Right atrium auricular region (tissue), 2 donors: ENCODE measurements at regions not wholly inside any gene's neighbourhood (a gene's known extent, or its start where the extent isn't known, plus 50 kb on each side); places are given as distances from the start of the nearest gene placed in this dataset.

Experiments
- DNase-seq: peaks from one replicate; pipeline ENCODE4 v3.0.0-alpha.2; 2019; ENCODE audit warnings: low spot score
- H3K27ac ChIP-seq, 2 donors: fragments of 200-600 bp; sonication (generic); 1 replicate in 1 of 2; 2 replicates in 1 of 2; pipeline ENCODE4 v1.5.1; 2016 to 2019
- H3K27me3 ChIP-seq, 2 donors: fragments of 200-600 bp; sonication (generic); one replicate each; pipeline versions ENCODE4 v1.5.1 to v1.6.0; 2017 to 2019
- H3K36me3 ChIP-seq: fragments of 200-600 bp; sonication (generic); one replicate; pipeline ENCODE4 v1.5.1; 2016
- H3K4me1 ChIP-seq, 2 donors: fragments of 200-600 bp; sonication (generic); one replicate each; pipeline versions ENCODE4 v1.5.1 to v1.6.0; 2017 to 2019
- H3K4me3 ChIP-seq, 2 donors: fragments of 200-600 bp; sonication (generic); 1 replicate in 1 of 2; 2 replicates in 1 of 2; pipeline ENCODE4 v1.5.1; 2017 to 2019; ENCODE audit warnings: mild to moderate bottlenecking in 1 of 2, moderate library complexity in 1 of 2
- H3K9me3 ChIP-seq, 2 donors: fragments of 200-600 bp; sonication (generic); one replicate each; pipeline ENCODE4 v1.5.1; 2019
- TF ChIP-seq, protein P1 (sequence below), 2 donors: fragments of 200-600 bp; sonication (generic); IDR thresholded peaks; one replicate each; pipeline ENCODE4 v1.5.1; 2019; ENCODE audit warnings: antibody characterized with exemption in 2 of 2

DNA sequence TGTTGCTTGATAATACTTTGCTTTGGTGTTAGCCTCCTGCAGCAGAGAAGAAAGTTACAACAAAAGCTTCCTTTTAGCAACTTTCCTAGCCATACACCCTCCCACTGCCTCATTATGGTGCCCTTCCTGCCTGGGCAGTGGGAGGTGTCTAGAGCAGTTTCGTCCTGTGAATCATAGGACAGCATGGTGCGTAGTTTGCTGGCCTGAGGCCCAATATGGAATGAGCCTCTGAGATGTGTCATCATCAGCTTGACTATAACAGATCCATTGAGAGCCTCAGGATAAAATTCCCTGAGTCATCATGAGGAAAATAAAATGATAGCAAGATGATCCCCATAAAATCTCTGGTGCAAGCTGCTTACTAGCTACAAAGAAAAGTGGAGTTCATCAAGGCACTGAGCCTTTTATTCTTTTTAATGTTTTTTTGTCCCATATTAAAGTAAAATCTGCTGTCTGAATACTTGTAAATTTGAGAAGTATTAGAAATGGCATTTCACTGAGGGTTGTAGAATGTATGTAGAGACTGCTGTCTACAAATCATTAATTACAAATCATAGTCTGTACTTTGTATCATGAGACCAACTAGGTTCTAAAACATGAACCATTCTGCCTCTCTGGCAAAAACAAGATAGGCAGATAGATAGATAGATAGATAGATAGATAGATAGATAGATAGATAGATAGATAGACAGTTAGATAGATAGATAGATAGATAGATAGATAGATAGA lies 303.0 kb upstream of the PDE4D start:
- H3K27me3 ChIP-seq: no peaks in the 10 kb centered on the region
- DNase-seq: no peak
- no peak overlapping the region for H3K4me3 ChIP-seq
- no peaks in the 10 kb centered on the region for H3K36me3 ChIP-seq
- no peaks in the 10 kb centered on the region for H3K4me1 ChIP-seq
- TF ChIP-seq, protein P1, sequence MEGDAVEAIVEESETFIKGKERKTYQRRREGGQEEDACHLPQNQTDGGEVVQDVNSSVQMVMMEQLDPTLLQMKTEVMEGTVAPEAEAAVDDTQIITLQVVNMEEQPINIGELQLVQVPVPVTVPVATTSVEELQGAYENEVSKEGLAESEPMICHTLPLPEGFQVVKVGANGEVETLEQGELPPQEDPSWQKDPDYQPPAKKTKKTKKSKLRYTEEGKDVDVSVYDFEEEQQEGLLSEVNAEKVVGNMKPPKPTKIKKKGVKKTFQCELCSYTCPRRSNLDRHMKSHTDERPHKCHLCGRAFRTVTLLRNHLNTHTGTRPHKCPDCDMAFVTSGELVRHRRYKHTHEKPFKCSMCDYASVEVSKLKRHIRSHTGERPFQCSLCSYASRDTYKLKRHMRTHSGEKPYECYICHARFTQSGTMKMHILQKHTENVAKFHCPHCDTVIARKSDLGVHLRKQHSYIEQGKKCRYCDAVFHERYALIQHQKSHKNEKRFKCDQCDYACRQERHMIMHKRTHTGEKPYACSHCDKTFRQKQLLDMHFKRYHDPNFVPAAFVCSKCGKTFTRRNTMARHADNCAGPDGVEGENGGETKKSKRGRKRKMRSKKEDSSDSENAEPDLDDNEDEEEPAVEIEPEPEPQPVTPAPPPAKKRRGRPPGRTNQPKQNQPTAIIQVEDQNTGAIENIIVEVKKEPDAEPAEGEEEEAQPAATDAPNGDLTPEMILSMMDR (IDR thresholded peaks at IDR 0.05): no peak
- no peak overlapping the region for H3K27ac ChIP-seq
- no peaks in the 10 kb centered on the region for H3K9me3 ChIP-seq

DNA sequence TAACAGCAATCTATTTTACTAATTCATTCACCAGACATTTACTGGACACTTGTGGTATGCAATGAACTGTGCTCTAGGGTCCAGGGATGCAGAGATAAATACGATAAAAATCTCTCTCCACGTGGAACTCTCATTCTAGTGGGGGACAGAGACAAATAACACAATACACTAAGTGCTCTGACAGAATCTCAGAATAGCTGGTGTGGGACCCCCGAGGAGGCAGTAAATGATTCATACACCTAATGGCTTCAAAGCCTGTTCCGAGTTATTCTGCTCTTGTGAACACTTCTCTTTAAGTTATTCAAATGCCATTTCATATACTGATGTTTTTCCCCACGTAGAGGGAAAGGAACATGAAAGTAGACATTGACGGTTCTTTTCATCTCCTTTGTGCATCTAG lies 302.0 kb upstream of the PDE4D start:
- Histone ChIP-seq H3K27me3 (no peaks in the 10 kb centered on the region), H3K9me3 (no peaks in the 10 kb centered on the region), H3K4me3 (no peak overlapping the region), H3K27ac (no peak overlapping the region), H3K36me3 (no peaks in the 10 kb centered on the region), H3K4me1 (no peaks in the 10 kb centered on the region)
- TF ChIP-seq, protein P1 (IDR thresholded peaks at IDR 0.05): no peak
- DNase-seq: no peak

DNA sequence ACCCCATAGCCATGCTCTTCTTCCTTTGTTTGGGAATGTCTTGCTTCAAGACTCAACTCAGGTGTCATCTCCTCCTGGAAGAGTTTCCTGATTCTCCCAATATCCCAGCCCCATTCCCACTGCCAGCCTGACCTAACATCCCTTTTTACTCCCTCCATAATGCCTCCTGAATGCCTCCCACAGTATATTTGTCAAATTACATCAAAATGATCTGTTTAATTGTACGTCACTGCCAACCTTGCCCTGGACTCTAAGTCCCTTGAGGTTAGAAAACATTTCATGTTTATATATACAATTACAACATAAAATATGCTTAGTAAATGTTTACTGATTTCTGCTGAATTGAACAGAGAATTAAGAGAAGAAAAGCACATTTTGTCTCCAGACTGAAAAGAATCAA lies 301.6 kb upstream of the PDE4D start:
- Histone ChIP-seq H3K27ac (no peak overlapping the region), H3K36me3 (no peaks in the 10 kb centered on the region), H3K27me3 (no peaks in the 10 kb centered on the region), H3K4me1 (no peaks in the 10 kb centered on the region), H3K4me3 (no peak overlapping the region), H3K9me3 (no peaks in the 10 kb centered on the region)
- no peak for DNase-seq
- TF ChIP-seq, protein P1 (IDR thresholded peaks at IDR 0.05): no peak

DNA sequence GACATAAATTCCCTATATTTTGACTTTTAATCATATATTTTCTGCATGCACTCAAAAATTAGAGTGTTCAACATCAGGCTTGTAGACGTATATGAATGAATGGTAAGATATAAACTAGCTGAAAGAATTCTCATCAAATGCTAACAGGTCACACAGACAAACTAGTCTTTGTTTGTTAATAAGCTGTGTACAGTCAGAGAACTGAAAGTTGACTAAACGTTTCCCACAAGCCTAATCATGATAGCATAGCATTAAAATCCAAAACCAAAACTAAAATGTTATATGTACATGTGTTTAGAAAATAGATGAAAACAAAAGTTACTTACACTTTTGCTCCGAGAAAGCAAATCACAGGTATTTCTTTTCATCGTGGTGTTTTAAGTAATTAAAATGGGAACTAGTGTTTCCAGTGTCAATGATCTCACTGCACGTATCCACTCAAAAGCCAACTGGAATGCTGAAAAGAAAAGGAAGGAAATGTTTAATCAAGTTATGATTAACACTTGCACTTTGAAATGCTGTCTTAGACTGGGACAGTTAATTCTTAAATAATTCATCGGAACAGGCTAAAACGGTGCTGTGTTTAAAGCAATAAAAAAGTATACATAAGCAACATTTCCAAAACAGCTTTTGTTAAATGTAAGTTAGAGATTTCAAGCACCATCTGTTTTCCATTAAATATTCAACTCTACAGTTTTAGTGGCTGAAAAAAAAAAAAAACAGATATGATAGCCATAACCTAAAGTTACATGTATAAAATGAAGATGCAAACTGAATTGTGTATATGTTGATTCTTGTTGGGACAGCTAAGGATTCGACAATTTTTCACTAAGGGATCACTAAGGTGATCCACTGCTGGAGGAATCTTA lies 291.9 kb upstream of the PDE4D start:
- Histone ChIP-seq H3K4me3 (no peak overlapping the region), H3K9me3 (no peaks in the 10 kb centered on the region), H3K36me3 (no peaks in the 10 kb centered on the region), H3K27ac (no peak overlapping the region), H3K4me1 (no peaks in the 10 kb centered on the region), H3K27me3 (no peaks in the 10 kb centered on the region)
- DNase-seq: no peak
- TF ChIP-seq, protein P1 (IDR thresholded peaks at IDR 0.05): no peak

DNA sequence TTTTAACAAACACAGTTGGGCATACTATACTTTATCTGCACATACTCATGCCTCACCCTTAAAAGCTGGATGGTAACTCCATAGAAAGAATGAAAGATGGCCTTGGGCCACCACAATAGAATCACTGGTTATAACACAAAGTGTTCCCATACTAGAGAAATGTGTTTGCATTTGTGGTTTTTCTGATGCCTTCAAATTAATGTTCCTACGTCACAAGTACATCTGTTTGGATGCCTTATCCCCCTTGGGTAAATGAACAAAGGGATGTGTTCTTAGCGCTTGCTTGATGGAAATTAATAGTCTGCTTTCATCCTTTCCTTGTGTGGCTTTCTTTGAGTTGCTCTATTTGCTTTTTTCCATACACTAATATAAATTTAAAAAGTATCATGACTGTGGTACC lies 291.1 kb upstream of the PDE4D start:
- Histone ChIP-seq H3K9me3 (no peaks in the 10 kb centered on the region), H3K27me3 (no peaks in the 10 kb centered on the region), H3K4me1 (no peaks in the 10 kb centered on the region), H3K27ac (no peak overlapping the region), H3K36me3 (no peaks in the 10 kb centered on the region), H3K4me3 (no peak overlapping the region)
- TF ChIP-seq, protein P1 (IDR thresholded peaks at IDR 0.05): no peak
- no peak for DNase-seq
